Endothelial cell of hepatic sinusoid (primary cell): ENCODE measurements at regions not wholly inside any gene's neighbourhood (a gene's known extent, or its start where the extent isn't known, plus 50 kb on each side); places are given as distances from the start of the nearest gene placed in this dataset.
"Not testable (repeated sequence)": the region's sequence is repeated elsewhere in the genome, so short reads cannot be mapped to it uniquely, and the experiment has no call there.

Experiments used
- in situ Hi-C: cut with HindIII; loops from 2 replicates; pipeline ENCODE4 v1.10.0; 2017; ENCODE audit warnings: low sequenced_read_pairs

- in situ Hi-C loops, result no loop called here
These were observed 152.7 kb downstream of the C4orf33 start for GRCh38 chr4:129248621-129249020.

GRCh38 chr4:129254126-129254525 is 158.2 kb downstream of the C4orf33 start:
- in situ Hi-C loops, result no loop called here

GRCh38 chr4:129254526-129254925 is 158.6 kb downstream of the C4orf33 start:
- in situ Hi-C loops, result no loop called here

- in situ Hi-C loops, result no loop called here
These were observed 165.6 kb downstream of the C4orf33 start for GRCh38 chr4:129261584-129261983.

GRCh38 chr4:129264008-129264657 is 168.2 kb downstream of the C4orf33 start:
- in situ Hi-C loops, result no loop called here

- in situ Hi-C loops, result no loop called here
These were observed 182.9 kb downstream of the C4orf33 start for GRCh38 chr4:129278868-129279267.

- in situ Hi-C loops, result no loop called here
These were observed 186.3 kb downstream of the C4orf33 start for GRCh38 chr4:129282293-129282692.

GRCh38 chr4:129292194-129292593 is 196.2 kb downstream of the C4orf33 start:
- in situ Hi-C loops, result not testable (repeated sequence)

- in situ Hi-C loops, result no loop called here
These were observed 218.8 kb downstream of the C4orf33 start for GRCh38 chr4:129314781-129315180.

GRCh38 chr4:129322920-129323319 is 227.0 kb downstream of the C4orf33 start:
- in situ Hi-C loops, result no loop called here

GRCh38 chr4:129323658-129324057 is 227.7 kb downstream of the C4orf33 start:
- in situ Hi-C loops, result no loop called here

- in situ Hi-C loops, result no loop called here
These were observed 230.9 kb downstream of the C4orf33 start for GRCh38 chr4:129326571-129327460.

- in situ Hi-C loops, result no loop called here
These were observed 231.7 kb downstream of the C4orf33 start for GRCh38 chr4:129327637-129328036.

- in situ Hi-C loops, result no loop called here
These were observed 232.2 kb downstream of the C4orf33 start for GRCh38 chr4:129328162-129328561.

- in situ Hi-C loops, result no loop called here
These were observed 238.2 kb downstream of the C4orf33 start for GRCh38 chr4:129334136-129334535.

- in situ Hi-C loops, result no loop called here
These were observed 239.3 kb downstream of the C4orf33 start for GRCh38 chr4:129335276-129335675.

GRCh38 chr4:129335818-129336217 is 239.9 kb downstream of the C4orf33 start:
- in situ Hi-C loops, result no loop called here

GRCh38 chr4:129336457-129337227 is 240.7 kb downstream of the C4orf33 start:
- in situ Hi-C loops, result no loop called here

GRCh38 chr4:129337228-129337620 is 241.3 kb downstream of the C4orf33 start:
- in situ Hi-C loops, result no loop called here

- in situ Hi-C loops, result no loop called here
These were observed 247.0 kb downstream of the C4orf33 start for GRCh38 chr4:129342819-129343408.

- in situ Hi-C loops, result no loop called here
These were observed 248.1 kb downstream of the C4orf33 start for GRCh38 chr4:129344058-129344457.
